Ammon's horn (tissue), 1 donor: ENCODE measurements at regions not wholly inside any gene's neighbourhood (a gene's known extent, or its start where the extent isn't known, plus 50 kb on each side); places are given as distances from the start of the nearest gene placed in this dataset.
A peak's percentile ranks its signal among the peaks of the same experiment; 100 is the strongest.

Experiments
- DNase-seq: peaks from one replicate; pipeline ENCODE4 v3.0.0-alpha.2; 2016; ENCODE audit warnings: low spot score

DNA sequence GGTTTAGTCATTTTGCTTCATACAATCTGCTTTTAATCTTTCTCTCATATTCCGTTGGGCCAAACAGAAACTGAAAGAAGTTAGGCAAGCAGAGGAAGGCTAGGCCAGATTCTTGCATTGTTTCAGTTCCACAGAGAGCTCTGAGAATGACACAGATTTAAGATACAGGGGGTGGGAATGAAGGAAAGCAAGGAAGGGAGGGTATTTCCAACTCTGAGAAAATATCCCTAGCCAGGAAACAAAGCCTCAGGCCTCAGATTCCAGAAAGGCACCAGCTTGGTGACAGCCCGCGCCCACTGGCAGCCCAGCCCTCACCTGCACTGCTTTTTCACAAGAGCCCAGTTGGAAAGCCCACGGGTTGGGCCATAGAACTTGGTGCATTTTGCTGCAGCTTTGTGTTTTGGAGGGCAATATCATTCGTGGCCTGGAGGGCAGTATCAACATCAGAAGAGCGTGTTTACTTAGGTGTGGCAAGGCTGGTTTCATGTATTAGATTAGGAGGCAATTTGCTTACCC, 63.5 kb downstream of the ENC1 start:
- peak; percentile 20 for DNase-seq

GRCh38 chr5:74575741-74576538, 64.6 kb downstream of the ENC1 start:
- DNase-seq: peak; percentile 38

DNA sequence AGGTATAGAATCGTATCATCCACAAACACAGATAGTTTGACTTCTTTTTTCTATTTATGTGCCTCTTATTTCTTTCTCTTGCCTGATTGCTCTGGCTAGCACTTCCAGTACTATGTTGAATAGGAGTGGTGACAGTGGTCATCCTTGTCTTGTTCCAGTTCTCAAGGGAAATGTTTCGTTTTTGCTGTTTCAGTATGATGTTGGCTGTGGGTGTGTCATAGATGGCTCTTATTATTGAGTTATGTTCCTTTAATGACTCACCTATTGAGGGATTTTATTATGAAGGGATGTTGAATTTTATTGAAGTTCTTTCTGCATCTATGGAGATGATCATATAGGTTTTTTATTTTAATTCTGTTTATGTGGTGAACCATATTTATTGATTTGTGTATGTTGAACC, 70.3 kb downstream of the ENC1 start:
- DNase-seq: no peak

DNA sequence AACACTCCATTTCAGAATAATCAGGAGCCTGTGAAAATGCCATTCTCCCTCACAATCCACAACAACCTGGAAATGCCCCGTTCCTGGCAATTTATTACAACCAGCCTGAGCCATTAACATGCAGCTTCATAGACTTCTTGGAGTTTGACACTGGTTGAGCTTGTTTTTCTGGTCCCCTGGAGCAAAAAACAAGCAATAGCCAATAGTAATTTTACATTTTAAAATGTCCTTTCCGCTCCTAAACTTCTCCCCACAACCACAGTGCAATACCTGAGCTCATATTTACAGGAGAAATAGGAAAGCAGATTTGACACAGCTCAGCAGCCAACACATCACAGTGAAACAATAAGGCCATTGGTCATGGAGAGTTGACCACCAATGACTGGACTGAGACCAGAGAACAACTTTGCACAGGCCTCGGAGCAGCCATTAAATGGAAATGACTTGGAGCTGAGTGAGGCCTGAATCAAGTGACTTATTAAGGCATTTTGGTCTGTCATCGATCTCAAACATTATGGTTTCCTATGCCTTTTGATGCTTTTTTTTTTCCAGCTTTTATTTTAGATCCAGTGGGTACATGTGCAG, 73.0 kb downstream of the ENC1 start:
- DNase-seq: no peak

- DNase-seq: no peak
These were observed 78.4 kb downstream of the ENC1 start for GRCh38 chr5:74562122-74562521.

- DNase-seq: no peak
These were observed 80.3 kb downstream of the ENC1 start for GRCh38 chr5:74560245-74560644.

DNA sequence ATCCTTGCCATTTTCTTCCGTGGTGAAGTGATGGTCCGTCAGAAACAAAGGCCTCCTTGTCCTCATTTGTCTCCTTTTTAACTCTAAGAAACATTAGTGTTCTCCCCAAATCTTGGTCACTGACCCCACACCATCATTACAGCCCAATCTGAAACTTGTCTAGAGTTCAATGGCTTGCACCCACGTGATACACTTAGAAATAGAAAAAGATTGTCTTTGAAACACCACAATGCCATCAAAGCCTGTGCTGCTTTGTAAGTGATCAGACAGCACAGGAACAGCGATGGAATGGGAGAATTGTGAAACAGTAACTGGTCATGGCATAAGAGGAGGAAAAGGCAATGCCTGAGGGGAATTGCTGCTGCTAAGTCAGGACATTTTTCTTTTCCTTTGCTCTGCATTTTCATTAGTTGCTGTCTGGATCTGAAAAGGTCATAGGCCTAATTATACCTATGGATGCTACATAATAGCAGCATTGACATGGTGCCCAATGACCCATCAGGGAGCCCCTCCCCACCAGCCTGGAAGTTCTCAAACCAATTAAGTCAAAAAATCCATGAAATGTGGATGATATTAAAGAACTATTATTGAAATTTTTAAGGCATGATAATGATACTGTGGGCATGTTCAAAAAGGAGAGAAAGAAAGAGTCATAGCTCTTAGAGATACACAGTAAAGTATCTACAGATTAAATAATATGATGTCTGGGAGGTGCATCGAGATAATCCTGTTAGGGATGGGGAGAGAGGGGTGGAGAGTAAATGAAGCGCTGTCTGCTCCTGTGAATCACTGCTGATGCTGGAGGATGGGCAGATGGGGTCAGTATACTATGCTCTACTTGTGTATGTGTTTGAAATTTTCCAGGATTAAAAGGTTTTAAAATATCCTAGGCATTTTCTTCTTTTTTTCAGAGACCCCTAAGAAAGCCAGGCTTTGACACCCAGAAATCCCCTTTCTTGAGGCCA, 83.6 kb downstream of the ENC1 start:
- DNase-seq: no peak

DNA sequence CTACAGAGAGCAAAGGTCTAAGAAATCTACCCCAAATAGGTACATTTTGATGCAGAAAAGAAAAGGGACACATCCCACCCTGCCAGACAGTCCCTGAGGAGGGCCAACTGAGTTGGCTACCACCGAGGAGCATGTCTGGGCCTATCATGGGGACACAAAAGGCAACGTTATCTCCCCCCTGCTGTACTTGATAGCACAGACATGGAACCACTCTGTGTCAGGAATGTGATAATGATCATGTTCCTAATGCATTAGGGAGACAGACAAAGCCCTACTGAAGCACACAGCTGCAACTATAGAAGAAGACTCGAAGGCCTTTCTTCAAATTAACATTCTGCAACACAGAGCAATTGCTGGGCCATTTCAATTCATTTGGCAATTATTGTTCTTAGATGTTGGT, 84.5 kb downstream of the ENC1 start:
- no peak for DNase-seq

DNA sequence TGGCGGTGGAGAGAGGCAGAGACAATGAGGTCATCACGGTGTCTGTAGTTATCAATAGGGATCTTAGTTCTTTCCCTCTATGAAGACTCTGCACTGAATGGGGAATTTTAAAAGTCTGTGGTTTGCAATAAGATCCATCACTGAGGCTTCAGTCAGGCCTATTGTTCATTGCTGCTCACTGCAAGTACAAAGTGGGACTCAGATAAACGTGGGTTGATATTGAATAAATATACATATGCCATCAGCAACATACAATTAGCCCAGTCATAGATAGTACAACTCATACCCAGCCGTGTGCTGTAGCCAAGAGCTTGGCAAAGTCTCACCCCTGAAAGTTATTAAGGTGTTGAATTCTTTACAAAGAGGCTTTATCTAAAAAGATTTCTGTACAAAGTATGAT, 88.4 kb downstream of the ENC1 start:
- no peak for DNase-seq

DNA sequence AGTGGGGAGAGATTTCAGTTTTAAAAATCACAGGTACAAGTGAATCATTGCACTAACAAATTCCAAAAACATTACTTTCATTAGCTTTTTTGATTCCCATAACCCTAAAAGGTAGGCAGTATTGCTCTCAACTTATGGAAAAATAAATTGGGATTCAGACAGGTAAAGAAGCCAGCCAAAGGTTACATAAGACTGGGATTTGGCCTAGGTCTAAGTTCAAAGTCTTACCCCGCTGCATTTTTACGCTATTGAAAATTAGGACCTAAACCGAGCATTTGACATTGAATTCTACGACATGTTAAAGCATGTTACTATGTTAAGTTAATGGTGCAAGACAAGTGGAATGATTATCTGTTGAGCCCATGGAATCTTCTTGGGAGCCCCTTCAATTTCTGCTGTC, 89.6 kb downstream of the ENC1 start:
- no peak for DNase-seq

GRCh38 chr5:74549384-74549783, 91.1 kb downstream of the ENC1 start:
- DNase-seq: no peak

DNA sequence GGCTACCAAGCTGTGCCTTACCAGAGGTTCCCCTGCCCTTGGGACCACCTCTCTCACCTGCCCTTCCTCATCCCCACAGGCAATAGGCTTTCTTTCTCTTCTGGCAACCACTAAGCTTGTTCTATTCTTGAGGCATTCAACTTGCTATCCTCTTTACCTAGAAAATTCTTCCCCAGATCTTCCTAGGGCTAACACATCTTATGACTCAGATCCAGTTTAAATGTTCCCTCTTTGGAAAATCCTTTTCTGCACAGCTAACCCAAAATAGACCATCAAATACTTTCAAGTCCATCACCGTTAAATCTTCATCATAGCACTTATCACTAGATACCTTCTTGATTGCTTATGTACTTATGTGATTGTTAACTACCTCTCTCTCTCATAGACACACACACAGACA, 93.7 kb downstream of the ENC1 start:
- DNase-seq: no peak

- no peak for DNase-seq
These were observed 95.7 kb downstream of the ENC1 start for GRCh38 chr5:74544811-74545210.

DNA sequence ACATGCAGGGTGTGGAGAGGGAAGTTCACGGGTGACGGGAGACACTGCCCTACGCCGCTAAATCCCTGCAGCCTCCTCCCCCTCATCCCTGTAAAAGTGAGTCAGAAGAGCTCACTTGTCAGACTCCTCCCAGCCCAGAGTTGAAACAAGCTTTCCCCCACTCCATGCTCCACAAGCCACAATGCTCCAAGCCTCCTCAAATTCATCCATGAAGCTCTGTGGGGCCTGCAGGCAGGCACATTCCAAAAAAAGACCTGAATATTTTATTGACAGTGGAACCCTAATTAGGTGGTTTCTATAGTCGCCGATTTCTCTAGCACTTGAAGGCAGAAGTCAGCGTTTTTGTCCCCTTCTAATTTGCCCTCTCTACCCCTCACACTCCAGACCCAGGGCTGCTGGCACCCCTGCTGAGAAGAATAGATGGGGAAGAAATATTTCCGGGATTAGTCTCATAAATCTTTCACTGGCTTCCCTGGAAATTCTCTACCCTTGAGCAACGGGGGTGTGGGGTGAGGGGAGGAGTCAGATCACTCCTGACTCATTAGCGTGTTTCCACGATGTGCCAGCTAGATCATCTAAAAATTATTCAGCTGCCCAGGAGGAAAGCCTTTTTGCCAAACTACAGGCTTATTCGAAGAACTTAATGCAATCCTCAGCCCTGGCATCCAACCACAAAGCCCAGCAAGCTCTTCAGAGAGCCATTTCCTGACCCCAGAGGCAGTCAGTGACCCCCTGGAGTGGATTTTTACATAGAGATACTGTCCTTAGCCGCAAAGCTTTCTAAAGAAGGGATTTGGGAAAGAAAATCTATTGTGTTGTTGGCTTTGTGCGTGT, 97.1 kb downstream of the ENC1 start:
- DNase-seq: peak; percentile 27

GRCh38 chr5:74542482-74542881, 98.0 kb downstream of the ENC1 start:
- no peak for DNase-seq

DNA sequence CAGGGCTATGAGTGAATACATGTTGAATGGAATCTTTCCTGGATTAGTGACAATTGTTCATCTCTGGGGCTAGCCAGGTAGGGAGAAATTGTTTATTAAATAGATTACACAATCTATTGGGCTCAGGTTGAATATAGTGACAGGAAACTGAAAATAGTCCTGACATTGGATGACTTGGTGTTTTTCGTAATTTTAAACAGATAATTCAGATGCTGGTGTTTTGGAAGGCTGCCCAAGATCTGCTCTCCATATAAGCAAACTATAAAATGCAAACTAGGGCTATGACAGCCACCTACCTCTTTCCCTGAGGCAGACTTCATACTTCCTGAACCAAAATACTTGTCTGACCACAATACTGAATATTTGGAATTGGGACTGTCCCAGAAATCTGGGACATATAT, 99.1 kb downstream of the ENC1 start:
- DNase-seq: no peak

DNA sequence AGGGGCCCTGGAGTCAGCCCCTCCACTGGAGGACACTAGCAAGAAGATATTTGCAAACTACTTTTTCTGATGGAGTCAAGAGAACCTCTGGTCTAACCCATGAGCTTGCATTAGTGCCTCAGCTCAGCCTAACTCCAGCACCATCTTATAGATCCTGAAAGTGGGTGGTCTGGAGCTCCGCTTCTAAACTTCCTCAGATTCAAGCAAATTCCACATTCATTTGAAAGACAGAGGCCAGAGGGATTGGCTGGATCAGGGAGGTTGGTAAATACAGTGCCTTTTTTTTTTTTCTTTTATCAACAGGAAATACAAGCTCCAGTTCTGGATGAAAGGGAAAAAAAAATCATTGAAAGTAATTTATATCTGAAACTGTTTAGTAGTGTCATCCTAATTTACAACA, 99.9 kb downstream of the ENC1 start:
- DNase-seq: no peak

GRCh38 chr5:74539986-74540385, 100.5 kb downstream of the ENC1 start:
- no peak for DNase-seq

- peak; percentile 65 for DNase-seq
These were observed 102.3 kb downstream of the ENC1 start for GRCh38 chr5:74538206-74538661.

DNA sequence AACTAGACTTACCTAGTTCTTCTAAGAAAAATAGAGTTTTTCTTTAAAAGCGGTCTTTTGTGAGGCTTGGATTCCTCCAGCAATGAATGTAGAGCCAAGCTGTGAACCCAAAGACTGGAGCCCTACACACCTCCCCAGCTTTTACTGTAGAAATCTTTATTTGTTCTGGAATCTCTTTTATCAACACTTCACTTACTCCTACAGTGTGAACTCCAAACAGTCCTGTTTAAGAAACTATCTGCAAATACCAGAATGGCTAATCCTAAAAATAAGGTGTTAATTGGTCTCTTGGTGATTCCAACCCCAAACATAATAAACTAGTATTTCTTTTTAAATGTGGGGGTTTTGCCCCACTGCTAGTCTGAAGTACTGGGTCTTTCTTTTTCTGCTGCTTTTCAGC, 103.9 kb downstream of the ENC1 start:
- no peak for DNase-seq

DNA sequence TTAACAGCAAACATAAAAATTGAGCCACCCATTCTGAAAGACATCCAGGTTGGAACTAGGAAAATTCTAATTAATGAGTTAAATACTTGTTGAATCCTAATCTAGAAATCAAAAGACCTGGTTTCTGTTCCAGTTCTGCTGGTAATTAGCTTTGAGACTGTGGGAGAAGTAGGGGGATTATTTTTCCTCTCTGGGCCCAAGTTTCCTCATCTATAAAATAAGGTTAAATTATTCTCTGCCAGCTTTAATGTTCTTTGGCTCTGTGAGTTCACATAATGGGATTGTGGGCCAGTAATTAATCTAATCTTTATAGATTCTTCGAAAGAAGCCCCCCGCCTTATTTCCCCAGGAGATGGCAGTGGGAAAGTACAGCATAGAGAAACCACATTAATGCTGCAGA, 104.6 kb downstream of the ENC1 start:
- DNase-seq: no peak
